Inferior parietal cortex (tissue), 1 donor: ENCODE measurements at regions not wholly inside any gene's neighbourhood (a gene's known extent, or its start where the extent isn't known, plus 50 kb on each side); places are given as distances from the start of the nearest gene placed in this dataset.
"Not testable (repeated sequence)": the region's sequence is repeated elsewhere in the genome, so short reads cannot be mapped to it uniquely, and the experiment has no call there.

ENCODE experiments used
- DNase-seq: peaks from one replicate; pipeline ENCODE4 v3.0.0-alpha.2; 2016; ENCODE audit errors: extremely low spot score

DNA sequence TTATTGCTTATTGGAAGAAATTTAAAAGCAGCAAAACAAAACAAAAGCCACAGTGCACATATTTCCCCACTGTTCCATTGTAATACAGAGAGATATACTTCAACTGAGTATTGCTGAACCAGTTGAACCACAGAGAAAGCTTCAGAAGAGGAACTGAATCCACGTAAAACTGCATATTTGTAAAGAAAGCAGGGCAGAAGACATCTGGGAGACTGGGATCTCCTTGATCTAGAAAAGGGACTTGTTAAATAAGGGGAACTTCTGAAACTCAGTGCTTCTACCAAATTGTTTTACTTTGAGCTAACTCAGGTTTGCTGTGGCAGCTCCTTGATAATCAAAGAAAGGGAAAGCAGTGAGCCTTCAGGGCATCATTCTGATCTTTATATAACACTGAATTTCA is 411.1 kb upstream of the MDGA2 start:
- DNase-seq = no peak

DNA sequence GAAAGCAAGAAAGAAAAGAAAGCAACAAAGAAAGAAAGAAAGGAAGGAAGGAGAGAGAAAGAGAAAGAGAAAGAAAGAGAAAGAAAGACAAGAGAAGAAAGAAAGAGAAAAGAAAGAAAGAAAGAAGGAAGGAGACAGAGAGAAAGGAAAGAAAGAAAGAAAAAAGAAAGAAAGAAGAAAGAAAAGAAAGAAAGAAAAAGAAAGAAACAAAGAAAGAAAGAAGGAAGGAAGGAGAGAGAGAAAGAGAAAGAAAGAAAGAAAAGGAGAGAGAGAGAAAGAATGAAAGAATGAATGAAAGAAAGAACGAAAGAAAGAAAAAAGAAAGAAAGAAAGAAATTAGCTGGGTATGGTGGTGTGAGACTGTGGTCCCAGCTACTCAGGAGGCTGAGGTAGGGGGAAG is 400.1 kb upstream of the MDGA2 start:
- DNase-seq = no peak

DNA sequence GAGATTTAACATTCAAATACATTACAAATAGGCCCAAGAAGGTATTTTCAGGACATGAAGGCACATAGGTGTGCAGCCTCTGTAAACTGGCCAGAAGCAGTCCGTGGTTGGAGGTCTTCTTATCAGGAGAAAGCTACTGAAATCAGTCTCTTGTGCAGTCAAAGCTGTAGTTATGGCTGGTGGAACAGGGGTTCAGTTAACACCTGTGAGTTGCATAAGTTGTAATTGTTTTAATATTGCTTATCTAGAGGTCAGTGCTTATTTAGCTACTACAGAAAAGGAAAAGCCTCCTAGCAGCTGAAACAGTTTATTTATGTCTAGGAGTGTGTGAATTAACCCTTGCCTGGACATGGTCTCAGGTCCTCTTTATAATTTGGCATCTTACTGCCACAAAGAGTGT is 377.6 kb upstream of the MDGA2 start:
- DNase-seq = no peak

DNA sequence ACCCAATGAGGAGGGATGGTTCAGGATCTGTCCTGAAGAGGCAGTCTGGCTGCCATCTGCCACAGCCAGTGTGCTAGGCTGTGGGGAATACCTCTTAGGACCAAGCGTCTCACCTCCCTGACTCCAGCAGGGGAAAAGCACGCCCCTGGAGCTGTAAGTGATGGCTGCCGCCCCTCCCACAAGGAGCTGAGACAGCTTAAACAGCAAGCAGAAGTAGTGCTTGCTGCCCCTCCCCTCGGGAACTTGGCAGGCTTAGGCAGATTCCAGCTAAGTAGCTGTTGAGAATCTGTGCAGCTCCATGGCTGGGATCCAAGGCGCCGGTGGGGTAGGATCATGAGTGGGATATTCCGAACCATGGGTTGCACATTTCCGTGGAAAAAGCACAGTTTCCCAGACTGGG is 360.4 kb upstream of the MDGA2 start:
- DNase-seq = no peak

DNA sequence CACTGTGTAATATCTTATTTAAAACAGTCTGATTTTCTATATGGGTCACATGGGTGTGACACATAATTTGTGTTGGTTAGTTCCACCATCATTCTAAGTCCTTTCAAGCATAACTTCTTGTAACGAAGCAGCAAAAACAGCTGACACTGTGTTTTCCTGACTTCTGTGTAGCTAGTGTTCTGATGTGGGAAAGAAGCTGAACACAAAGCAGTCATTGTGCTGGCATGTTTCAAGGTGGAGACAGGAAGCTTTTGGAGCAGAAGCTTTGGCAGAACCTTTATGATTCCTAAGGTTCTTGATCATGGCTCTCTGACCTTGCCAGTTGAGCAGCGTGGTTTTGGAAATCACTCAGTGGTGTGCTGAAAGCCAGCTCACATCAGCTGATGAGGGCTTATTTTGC is 351.7 kb upstream of the MDGA2 start:
- DNase-seq = no peak

DNA sequence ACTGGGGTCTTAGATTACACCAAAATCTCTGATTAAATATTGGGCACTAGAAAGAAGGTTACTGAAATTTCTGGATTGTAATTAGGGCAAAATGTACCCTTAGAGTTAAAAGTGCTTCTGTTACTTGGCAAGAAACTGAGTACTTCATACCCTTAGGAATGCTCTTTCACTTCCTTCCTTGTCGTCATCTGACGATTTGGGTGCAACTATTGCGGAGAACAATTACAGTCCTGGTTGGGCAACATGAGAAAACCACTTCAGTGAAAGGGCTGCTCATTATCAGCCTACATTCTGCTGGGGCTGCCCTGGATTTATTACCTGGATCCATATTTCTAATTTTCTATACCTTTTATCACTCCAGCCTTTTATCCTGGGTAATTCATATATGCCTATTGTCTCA is 348.5 kb upstream of the MDGA2 start:
- DNase-seq = no peak

DNA sequence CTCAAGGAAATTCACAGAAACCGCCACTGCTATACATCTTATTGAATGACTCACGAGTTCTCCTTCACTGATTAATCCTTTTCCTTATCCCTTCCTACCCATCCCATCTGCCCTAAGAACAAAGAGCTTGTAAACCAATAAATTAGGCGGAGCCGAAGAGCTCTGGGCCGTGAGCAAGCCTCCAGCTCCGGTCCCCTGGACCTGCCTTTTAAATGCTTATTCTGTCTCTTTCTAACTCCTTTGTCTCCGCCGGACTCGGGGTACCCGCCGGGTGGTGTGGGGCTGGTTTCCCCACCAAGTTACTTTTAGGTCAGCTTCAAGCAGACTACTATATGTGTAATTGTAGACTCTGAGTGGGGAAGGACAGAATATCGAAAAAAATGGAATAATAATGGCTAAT is 336.1 kb upstream of the MDGA2 start:
- not testable (repeated sequence) for DNase-seq

DNA sequence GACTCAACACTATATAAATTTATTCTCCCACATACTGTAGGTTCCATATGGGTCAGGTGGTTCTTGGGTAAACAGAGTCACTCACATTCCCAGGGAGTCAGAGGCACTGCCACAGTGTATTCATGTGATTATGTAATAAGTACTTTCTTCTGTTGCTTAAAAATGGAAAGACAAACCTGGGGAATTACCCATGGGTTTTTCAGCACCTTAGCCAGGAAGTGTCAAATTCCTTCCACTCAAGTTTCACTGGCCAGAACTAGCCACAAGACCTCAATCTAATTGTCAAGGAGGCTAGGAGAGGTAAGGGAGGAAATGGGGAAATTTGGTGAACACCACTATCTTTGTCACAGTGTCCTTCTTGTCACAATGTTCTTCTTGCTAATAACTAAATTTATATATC is 333.2 kb upstream of the MDGA2 start:
- DNase-seq = no peak

DNA sequence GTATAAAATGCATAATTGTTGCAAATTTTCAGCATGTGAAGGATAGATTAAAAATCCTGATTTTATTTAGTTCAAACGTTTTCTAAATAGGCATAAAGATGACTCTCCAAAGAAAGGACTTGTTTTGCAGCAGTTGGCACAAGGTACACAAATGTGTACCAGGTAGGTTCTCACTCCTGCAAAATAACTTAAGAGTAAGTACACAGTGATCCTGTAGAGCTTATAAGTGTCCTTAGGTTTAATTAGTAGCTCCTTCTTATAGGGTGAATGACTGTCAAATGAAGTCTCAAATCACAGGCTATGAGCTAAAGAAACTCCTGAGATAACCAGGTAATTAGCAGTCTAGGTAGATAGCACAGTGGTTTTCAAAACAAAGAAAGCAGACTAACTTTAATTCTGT is 330.6 kb upstream of the MDGA2 start:
- DNase-seq = no peak

DNA sequence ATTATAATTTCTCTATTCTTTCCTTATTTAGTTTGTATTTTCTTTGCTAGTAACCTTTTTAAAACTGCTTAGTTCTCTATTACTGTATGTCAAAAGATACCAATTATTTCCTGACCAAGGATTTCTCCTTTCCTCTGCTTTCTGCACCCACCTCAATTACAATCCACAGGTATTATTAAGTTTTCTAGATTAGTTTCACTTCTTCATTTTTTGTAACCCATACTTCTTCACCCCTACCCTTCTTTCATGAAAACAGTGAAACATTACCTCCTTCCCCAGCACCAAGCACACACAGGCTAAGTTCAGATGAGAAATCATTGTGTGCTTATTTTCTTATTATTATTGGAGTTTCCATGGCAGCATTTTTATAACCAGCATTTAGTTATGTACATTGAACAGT is 318.5 kb upstream of the MDGA2 start:
- no peak for DNase-seq

DNA sequence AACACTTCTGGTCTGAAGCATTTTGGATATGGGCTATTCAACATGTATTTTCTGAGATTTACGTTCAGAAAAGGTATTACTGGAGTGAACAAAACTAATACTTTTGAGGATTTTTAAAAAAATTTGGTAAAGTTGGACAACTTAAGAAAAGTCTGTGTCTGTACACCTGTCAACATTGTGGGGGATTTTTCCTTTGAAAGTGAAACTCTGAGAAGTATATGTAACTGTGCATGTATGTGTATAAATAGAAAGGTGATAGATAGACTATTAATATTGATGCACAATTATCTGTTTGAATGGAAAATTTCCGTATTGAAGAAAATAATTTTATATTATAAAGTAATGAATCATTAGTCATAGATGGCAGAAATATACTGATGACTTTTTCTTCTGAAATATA is 312.8 kb upstream of the MDGA2 start:
- DNase-seq = no peak

DNA sequence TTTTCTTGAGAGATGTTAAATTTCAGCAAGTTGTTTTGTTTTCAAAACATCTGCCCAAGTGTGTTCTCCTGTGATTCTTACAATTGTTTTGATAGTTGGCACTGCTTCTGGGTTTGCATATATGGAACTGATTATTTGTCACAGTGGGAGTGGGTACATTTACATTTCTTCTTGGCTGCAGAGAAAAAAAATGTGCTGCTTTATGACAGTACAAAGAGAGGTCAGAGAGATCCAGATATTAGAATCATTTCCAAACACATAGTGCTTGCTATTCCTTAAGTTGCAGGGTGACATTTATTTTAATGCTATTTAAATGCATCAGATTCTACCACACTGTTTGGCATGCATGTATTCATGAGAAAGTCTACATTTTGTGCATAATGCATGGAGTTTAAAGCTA is 303.5 kb upstream of the MDGA2 start:
- no peak for DNase-seq

DNA sequence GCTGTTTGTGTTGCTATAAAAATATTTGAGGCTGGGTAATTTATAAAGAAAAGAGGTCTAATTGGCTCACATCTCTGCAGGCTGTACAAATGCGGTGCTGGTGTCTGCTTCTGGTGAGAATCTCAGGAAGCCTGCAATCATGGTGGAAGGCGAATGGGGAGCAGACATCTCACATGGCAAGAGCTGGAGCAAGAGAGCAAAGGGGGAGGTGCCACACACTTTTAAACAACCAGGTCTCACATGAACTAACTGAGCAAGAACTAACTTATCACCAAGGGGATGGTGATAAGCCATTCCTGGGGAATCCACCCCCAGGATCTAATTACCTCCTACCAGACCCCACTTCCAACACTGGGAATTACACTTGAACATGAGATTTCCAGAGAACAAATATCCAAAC is 300.7 kb upstream of the MDGA2 start:
- DNase-seq = no peak

DNA sequence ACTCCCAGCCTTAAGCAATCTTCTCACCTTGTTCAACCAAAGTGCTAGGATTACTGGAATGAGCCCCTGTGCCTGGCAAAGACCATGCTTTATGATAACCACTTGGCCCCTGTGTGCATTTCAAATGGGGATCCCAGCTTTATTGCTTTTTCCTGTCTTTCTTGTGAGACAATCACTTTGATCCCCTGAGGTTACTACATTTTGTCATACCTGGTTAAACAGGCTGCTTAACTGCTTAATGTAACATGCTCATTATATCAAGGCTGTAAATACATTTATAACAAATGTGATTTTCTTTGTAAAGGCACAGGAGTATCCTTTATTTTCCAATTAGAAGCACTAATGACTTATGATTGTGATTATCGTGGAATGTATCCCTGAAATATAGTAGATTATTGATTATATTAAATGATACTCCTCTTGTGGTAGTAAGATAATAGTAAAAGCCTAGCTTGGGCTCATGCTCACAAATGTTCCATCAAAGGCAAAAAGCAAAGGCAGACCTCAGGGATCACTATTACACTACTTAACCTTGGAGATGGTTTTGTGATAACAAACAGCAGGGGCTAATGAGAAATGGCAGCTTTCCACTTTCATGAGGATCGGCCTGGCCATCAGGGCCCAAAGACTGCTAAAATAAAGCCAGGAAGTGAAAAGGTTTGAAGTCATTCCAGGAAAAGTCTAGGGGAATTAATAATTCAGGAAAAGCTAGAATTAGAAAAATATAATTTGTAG is 290.8 kb upstream of the MDGA2 start:
- no peak for DNase-seq

DNA sequence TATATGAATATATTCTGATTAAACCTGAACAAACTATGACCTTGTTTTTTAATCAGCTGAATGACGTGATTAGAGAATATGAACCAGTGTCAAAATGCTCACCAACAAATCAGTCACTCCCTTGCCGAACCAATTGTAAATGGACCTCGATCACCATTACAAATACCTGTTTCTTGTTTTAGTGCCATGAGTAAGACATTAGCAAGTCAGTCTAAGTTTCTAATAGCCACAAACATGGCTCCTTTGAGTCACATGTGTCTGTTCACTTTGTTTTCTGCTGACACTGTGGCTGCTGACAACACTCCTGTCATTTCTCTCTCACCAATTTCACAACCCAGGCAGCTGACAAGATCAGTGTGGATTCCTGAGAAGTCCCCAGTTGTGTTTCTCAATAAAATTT is 286.2 kb upstream of the MDGA2 start:
- DNase-seq = no peak

DNA sequence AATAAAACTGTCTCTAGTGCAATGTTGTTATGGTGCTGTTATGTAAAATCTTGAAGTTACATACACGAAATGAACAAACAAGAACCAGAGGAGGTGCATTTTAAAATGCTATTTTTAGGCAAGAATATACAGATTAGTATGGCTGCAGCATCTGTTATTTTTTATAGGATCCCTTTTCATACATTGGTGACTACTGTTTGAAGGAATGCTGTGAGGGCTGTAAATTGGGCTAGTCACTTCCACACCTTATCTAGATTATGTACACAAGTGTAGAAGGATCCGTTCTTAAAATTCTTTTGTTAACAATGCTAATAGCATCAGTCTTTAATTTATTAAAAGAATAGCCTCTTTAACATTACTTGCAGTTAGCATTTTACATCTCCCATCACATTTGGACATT is 284.3 kb upstream of the MDGA2 start:
- DNase-seq = no peak

DNA sequence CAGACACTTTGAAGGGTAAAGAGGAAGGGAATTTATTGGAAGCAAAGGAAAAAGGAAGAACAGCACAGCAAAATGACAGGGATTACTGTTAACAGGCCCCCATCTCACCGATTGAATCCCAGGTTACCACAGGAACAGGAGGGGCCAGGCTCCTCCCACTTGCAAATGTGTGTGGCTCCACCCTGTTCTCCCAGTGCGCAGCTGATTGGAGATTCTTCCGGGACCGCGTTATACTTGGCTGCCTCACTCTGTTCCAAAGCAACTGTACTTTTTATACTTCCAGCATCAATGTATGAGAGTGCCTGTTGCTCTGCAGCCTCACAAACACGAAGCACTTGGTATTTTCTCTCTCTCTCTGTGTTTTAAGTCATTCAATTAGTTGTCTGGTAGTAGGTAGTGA is 273.6 kb upstream of the MDGA2 start:
- DNase-seq = no peak

DNA sequence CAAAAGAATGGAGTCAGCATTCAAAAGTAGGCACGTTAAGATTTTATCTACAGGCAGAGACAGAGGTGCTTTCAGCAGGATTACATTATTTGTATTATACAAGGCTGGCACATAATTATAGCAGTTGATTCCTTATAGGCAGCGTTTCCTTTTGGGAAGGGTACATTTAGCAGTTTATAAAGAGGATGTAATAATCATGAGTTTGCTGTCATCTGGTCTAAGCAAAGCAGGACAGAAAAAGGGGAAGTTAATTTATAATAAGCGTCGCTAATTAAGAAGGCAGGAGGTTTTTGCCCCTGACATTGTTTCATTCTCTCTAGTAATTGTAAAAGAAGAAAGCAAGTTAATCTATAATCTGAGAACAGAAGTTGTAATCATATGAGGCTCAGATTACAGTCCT is 259.9 kb upstream of the MDGA2 start:
- DNase-seq = no peak

DNA sequence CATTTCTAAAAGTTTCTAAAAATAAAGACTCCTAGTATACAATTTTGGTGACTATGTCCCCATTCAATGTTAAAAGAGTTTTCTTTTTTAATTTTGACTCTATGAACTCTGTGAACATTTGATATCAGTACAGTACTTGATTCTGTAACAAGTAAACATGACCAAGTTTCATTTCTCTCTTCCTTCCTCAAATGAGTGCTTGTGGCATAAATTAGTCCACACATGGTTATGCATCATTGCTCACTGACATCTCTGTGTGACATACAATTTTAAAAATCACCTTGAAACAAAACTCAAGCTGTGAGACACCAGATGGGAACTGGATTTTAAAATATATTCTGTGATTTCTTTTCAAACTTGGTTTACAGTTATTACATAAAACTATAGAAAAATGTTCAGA is 253.9 kb upstream of the MDGA2 start:
- DNase-seq = no peak

DNA sequence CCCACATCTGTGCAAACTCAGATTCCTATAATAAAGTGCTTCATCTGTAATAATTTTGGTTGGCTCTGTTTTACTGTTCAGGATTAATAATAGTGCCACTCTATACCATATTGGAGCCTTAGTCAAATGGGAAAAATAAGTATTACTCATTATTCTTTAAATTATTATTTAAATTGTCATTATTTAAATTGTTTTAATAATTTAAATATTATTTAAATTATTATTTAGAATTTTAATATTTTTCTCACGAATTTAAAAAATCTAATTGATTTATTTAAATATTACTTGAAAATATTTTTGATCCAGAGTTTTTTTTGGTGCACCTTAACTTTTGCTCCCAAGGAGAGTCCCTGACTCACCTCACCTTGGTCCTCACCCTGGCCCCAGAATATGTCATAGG is 245.7 kb upstream of the MDGA2 start:
- DNase-seq = no peak

DNA sequence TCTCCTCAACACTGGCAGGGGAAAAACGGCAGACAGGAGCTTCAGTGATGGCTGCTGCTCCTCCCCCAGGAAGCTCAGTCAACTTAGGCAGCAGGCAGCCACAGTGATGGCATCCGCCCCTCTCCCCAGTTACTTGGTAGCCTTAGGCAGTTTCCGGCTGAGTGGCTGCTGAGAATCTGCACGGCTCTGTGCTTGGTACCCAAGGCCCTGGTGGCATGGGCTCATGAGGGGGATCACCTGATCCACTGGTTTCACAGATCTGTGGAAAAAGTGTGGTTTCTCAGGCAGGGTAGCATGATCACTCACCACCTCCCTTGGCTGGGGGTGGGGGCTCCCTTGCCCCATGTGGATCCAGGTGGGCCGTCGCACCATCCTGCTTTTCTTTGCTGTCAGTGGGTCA is 244.6 kb upstream of the MDGA2 start:
- DNase-seq = no peak

DNA sequence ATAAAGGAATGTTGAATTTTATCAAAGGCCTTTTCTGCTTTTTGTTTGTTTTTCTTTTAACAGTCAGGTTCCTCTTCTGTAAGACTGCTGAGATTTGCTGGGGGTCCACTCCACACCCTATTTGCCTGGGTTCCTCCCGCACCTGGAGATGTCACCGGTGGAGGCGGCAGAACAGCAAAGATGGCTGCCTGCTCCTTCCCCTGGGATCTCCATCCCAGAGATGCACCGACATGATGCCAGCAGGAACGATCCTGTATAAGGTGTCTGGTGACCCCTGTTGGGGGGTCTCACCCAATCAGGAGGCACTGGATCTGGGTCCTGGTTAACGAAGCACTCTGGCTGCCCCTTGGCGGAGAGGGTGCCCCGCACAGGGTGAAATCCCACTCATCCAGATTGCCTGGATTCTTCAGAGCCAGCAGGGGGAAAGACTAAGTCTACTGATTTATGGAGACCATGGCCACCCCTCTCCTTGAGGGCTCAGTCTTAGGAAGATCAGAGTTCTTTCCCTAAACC is 244.0 kb upstream of the MDGA2 start:
- DNase-seq = no peak

DNA sequence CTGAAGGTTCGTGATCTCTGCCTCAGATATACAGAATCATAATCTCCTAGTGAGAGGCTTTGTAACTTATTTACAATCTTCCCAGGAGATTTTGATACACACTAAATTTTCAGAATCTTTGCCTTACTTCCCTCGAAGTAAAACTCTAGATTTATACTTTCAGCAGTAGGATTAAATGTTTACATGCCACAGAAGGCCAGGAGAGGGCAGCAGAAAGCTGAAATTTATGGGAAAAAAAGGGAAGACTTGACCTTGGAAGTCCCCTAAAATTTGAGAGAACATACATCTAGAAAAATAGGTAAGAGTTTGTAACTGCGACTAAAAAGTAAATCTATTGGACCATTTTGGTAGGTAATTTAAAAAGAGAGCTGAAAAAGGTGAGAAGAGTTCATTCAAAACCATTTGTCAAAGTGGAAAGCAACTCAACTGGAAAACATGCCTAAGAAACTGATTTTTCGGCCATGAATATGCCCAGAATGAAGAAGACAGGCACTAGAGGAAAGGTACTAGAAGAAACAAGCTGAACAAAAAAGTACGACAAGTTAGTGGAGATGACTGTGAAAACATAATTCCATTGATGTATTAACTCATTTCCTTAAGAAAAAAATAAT is 242.0 kb upstream of the MDGA2 start:
- DNase-seq = peak; percentile 74

DNA sequence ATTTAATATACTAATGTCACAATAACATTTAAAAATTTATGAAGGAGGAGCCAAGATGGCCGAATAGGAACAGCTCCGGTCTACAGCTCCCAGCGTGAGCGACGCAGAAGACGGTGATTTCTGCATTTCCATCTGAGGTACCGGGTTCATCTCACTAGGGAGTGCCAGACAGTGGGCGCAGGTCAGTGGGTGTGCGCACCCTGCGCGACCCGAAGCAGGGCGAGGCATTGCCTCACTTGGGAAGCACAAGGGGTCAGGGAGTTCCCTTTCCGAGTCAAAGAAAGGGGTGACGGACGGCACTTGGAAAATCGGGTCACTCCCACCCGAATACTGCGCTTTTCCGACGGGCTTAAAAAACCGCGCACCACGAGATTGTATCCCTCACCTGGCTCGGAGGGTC is 225.7 kb upstream of the MDGA2 start:
- not testable (repeated sequence) for DNase-seq
